ENCODE measurements at regions not wholly inside any gene's neighbourhood (a gene's known extent, or its start where the extent isn't known, plus 50 kb on each side); places are given as distances from the start of the nearest gene placed in this dataset.

DNA sequence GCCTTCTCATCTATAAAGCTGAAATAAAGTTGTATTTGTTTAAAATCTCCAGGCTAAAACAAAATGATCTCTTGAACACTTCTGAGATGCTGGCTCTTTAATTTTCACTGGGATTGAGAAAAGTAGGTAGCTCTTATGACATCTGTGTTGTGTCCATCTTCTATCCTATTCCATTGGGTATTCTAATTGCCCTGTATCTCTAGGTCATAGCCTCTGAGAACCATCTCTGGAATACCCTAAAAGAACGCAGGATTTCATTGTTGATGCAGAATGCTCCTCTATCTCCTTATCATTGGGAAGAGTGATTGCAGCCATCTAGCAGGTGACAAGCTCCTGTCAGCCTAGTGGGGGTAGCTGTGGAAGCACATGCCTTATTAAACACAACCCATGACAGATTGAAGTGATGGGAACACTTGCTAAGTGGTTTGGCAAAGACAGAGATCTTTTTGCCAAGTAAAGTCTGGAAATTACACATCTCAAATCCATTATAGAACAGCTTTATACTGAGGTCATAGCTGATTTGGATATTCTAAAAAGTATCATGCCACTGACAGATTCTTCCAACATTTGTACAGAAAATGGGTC lies 178.2 kb downstream of the TDRD15 start:
- H3K27ac ChIP-seq, result no peak overlapping the region
- no peak for DNase-seq
- H3K27me3 ChIP-seq, result no peaks in the 10 kb centered on the region
- TF ChIP-seq, protein P1, sequence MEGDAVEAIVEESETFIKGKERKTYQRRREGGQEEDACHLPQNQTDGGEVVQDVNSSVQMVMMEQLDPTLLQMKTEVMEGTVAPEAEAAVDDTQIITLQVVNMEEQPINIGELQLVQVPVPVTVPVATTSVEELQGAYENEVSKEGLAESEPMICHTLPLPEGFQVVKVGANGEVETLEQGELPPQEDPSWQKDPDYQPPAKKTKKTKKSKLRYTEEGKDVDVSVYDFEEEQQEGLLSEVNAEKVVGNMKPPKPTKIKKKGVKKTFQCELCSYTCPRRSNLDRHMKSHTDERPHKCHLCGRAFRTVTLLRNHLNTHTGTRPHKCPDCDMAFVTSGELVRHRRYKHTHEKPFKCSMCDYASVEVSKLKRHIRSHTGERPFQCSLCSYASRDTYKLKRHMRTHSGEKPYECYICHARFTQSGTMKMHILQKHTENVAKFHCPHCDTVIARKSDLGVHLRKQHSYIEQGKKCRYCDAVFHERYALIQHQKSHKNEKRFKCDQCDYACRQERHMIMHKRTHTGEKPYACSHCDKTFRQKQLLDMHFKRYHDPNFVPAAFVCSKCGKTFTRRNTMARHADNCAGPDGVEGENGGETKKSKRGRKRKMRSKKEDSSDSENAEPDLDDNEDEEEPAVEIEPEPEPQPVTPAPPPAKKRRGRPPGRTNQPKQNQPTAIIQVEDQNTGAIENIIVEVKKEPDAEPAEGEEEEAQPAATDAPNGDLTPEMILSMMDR (IDR thresholded peaks at IDR 0.05), result no peak
- intact Hi-C loops (cut with DNase I), result no loop called here
- no peak overlapping the region for H3K9ac ChIP-seq (ENCODE audit: low read depth in 2 of 2, low read length in 2 of 2)
- no peaks in the 10 kb centered on the region for H3K4me1 ChIP-seq
- no peak overlapping the region for H3K4me3 ChIP-seq
- no peaks in the 10 kb centered on the region for H3K9me3 ChIP-seq
- H3K36me3 ChIP-seq, result no peaks in the 10 kb centered on the region

- Histone ChIP-seq H3K27ac (no peak overlapping the region), H3K4me3 (no peak overlapping the region), H3K27me3 (no peaks in the 10 kb centered on the region), H3K36me3 (no peaks in the 10 kb centered on the region), H3K9ac (ENCODE audit: low read depth in 2 of 2, low read length in 2 of 2) (no peak overlapping the region), H3K9me3 (no peaks in the 10 kb centered on the region), H3K4me1 (no peaks in the 10 kb centered on the region)
- DNase-seq, result no peak
- TF ChIP-seq, protein P1 (IDR thresholded peaks at IDR 0.05), result no peak
- intact Hi-C loops (cut with DNase I), result no loop called here
Measured at GRCh38 chr2:21303876-21304275, 180.1 kb downstream of the TDRD15 start.

- no peak overlapping the region for H3K4me3 ChIP-seq
- no peaks in the 10 kb centered on the region for H3K9me3 ChIP-seq
- H3K27ac ChIP-seq, result no peak overlapping the region
- TF ChIP-seq, protein P1 (IDR thresholded peaks at IDR 0.05), result no peak
- no peak for DNase-seq
- H3K9ac ChIP-seq (ENCODE audit: low read depth in 2 of 2, low read length in 2 of 2), result no peak overlapping the region
- intact Hi-C loops (cut with DNase I), result no loop called here
- H3K4me1 ChIP-seq, result no peaks in the 10 kb centered on the region
- H3K27me3 ChIP-seq, result no peaks in the 10 kb centered on the region
- H3K36me3 ChIP-seq, result no peaks in the 10 kb centered on the region
Measured at GRCh38 chr2:21305581-21305980, 181.8 kb downstream of the TDRD15 start.

- no peak for DNase-seq
Measured at GRCh38 chr2:21306235-21306634, 182.5 kb downstream of the TDRD15 start.

DNA sequence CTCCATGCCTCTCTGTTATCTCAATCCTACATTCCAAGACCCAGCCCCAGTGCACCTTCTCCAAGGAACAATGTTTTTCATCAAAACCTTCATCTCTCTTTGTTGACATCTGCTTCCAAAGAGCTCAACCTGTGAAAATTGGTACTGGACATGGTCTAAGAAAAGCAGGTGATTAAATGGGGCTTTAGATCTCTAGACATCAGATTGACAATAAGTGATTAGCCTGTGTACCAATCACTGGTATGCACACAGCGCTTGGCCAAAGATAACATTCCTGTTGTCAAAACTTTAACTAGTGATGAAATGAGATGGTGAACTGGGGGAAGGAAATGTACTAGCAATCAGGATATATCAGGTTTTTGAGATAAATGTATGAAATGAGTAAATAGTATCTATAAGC lies 183.3 kb downstream of the TDRD15 start:
- intact Hi-C loops (cut with DNase I), result no loop called here
- TF ChIP-seq, protein P1 (IDR thresholded peaks at IDR 0.05), result no peak
- Histone ChIP-seq H3K9ac (ENCODE audit: low read depth in 2 of 2, low read length in 2 of 2) (no peak overlapping the region), H3K9me3 (no peaks in the 10 kb centered on the region), H3K4me1 (no peaks in the 10 kb centered on the region), H3K27me3 (no peaks in the 10 kb centered on the region), H3K36me3 (no peaks in the 10 kb centered on the region), H3K4me3 (no peak overlapping the region), H3K27ac (no peak overlapping the region)
- DNase-seq, result no peak

More at GRCh38 chr2:21306235-21306634, 182.5 kb downstream of the TDRD15 start:
- TF ChIP-seq, protein P1 (IDR thresholded peaks at IDR 0.05), result no peak
- no peak overlapping the region for H3K9ac ChIP-seq (ENCODE audit: low read depth in 2 of 2, low read length in 2 of 2)
- intact Hi-C loops (cut with DNase I), result no loop called here
- H3K4me1 ChIP-seq, result no peaks in the 10 kb centered on the region
- H3K9me3 ChIP-seq, result no peaks in the 10 kb centered on the region
- H3K36me3 ChIP-seq, result no peaks in the 10 kb centered on the region
- H3K27ac ChIP-seq, result no peak overlapping the region
- no peaks in the 10 kb centered on the region for H3K27me3 ChIP-seq
- no peak overlapping the region for H3K4me3 ChIP-seq

Measured in colonic mucosa (tissue), 4 donors.